GF-D8 (cell line): ENCODE measurements at regions not wholly inside any gene's neighbourhood (a gene's known extent, or its start where the extent isn't known, plus 50 kb on each side); places are given as distances from the start of the nearest gene placed in this dataset.
"Not testable (repeated sequence)": the region's sequence is repeated elsewhere in the genome, so short reads cannot be mapped to it uniquely, and the experiment has no call there.

ENCODE experiments used
- DNase-seq: peaks from one replicate; lab custom pipeline; 2025; lab: John Stamatoyannopoulos, UW

- DNase-seq, result peak; percentile 73
These were observed 2083.0 kb upstream of the ACO1 start for GRCh38 chr9:30301271-30301963.

- no peak for DNase-seq
These were observed 2073.7 kb upstream of the ACO1 start for GRCh38 chr9:30310711-30311110.

GRCh38 chr9:30329431-30329830 lies 2055.0 kb upstream of the ACO1 start:
- no peak for DNase-seq

GRCh38 chr9:30348904-30349303 lies 2035.5 kb upstream of the ACO1 start:
- DNase-seq, result no peak

- DNase-seq, result no peak
These were observed 2034.6 kb upstream of the ACO1 start for GRCh38 chr9:30349526-30350513.

GRCh38 chr9:30356221-30356620 lies 2028.2 kb upstream of the ACO1 start:
- DNase-seq, result no peak

GRCh38 chr9:30362373-30362772 lies 2022.1 kb upstream of the ACO1 start:
- no peak for DNase-seq

- not testable (repeated sequence) for DNase-seq
These were observed 2018.3 kb upstream of the ACO1 start for GRCh38 chr9:30366140-30366539.

GRCh38 chr9:30382271-30382670 lies 2002.2 kb upstream of the ACO1 start:
- DNase-seq, result no peak

- no peak for DNase-seq
These were observed 1974.2 kb upstream of the ACO1 start for GRCh38 chr9:30410273-30410672.

- DNase-seq, result no peak
These were observed 1972.9 kb upstream of the ACO1 start for GRCh38 chr9:30411571-30411970.

GRCh38 chr9:30459156-30459555 lies 1925.3 kb upstream of the ACO1 start:
- DNase-seq, result no peak

- DNase-seq, result no peak
These were observed 1907.6 kb upstream of the ACO1 start for GRCh38 chr9:30476826-30477225.

GRCh38 chr9:30478684-30479083 lies 1905.8 kb upstream of the ACO1 start:
- no peak for DNase-seq

- DNase-seq, result no peak
These were observed 1901.9 kb upstream of the ACO1 start for GRCh38 chr9:30482499-30482898.

- no peak for DNase-seq
These were observed 1899.8 kb upstream of the ACO1 start for GRCh38 chr9:30484690-30485089.

GRCh38 chr9:30504502-30504905 lies 1879.9 kb upstream of the ACO1 start:
- DNase-seq, result no peak

- no peak for DNase-seq
These were observed 1879.1 kb upstream of the ACO1 start for GRCh38 chr9:30505311-30505710.

- no peak for DNase-seq
These were observed 1877.7 kb upstream of the ACO1 start for GRCh38 chr9:30506749-30507148.

- no peak for DNase-seq
These were observed 1877.3 kb upstream of the ACO1 start for GRCh38 chr9:30507166-30507565.

GRCh38 chr9:30511666-30512065 lies 1872.8 kb upstream of the ACO1 start:
- DNase-seq, result no peak

GRCh38 chr9:30519166-30519565 lies 1865.3 kb upstream of the ACO1 start:
- DNase-seq, result no peak

- no peak for DNase-seq
These were observed 1864.7 kb upstream of the ACO1 start for GRCh38 chr9:30519756-30520155.
